ENCODE measurements at regions not wholly inside any gene's neighbourhood (a gene's known extent, or its start where the extent isn't known, plus 50 kb on each side); places are given as distances from the start of the nearest gene placed in this dataset.
A peak's percentile ranks its signal among the peaks of the same experiment; 100 is the strongest.

DNA sequence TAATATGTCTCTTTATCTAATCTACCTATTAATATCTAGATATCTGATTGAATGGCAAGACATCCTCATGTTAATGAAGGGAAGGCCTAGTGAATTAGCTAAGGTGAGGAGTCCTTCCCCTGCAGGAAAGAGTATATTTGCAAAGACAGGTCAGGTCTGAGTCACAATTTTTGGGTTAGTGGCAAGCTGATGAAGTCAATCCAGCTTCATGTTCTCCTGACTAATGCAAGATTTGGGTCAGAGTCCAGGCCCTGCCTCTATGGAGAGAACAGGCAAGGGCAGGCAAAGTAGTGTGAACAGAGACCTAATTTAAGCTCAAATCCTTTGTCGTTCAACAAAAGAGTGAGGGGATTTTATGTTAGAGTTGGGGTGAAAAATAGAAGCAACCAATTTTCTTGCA lies 496.7 kb downstream of the BMP2 start:
- no peak for DNase-seq

DNA sequence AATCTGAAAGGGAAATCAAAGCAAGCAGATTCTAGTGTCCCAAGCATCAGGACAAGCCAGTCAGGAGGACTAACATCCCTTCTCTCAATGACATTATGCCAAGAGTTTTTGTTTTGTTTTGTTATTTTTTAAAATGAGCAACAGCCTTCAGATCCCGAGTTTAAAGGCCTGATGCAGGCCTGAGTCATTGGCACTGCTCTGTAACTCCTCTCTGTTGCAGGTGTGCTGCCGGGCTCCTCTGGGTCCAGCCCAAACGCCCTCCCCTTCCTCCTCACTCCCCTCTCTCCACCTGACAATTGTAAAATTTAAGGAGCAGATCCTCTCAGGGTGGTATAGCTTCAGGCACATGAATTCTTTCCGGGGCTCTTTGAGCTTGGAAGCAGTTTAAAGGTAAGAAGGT lies 502.0 kb downstream of the BMP2 start:
- DNase-seq = no peak

DNA sequence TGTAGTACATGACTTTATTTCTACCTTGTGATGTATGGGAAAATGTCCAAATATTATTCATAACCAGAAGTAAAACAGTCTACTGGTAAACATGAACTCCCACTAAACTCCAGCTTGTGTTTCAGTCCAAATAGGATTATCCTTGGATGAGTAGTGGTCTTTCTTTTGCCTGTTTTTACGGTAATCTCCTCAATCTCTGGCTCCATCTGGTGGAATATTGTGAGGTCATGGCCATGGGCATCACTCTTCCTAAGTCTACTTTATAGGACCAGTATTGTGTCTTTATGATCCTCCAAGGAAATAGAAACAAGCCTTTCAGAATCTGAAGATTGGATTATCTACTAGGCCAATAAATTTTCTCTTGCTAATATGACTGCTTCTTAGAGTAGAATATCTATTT lies 505.0 kb downstream of the BMP2 start:
- DNase-seq = no peak

DNA sequence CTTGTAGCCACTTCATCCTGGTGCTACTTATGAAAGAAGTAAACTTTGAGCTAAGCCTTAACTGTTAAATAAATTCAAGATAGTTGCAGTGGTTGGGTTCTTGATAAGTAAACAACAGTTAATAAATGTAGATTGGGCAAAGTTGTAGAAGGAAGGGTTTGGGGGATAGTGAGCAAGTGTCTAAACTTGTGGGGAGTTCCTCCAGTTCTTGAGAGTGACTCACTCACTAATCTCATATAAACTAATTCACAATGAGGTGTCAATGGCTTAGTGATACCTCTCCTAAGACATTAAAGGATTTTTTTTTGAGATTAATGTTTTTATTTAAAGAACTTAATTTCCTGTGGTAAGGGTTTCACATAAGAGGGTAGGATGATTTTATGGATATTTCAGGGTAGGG lies 507.4 kb downstream of the BMP2 start:
- DNase-seq = no peak

DNA sequence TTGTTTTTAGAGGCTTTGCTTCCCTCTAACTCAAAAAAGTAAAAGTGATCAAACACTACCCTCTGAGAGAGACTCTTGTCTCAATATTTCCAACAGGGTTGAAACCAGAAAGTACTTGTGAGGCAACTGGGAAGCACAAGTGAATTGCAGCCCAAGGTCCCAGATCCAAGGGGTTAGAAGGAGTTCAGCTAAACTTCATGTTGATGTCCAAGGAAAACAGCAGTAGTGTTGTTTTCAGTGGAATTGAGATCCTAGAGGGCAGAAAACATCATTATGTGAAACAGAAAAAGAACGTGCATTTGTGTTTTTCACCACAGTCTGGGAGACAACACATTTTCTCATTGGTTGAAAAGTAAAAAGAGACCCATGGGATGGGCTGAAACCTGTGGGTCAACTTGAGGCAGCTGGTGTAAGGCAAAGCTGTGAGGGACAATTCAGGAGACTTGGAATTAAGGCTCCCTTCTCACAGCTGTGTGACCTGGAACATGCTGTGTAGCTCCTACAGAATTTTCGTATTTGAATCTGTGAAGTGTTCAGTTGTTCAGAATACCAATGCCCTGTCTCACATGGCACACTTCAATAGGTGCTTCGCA lies 508.3 kb downstream of the BMP2 start:
- no peak for DNase-seq

DNA sequence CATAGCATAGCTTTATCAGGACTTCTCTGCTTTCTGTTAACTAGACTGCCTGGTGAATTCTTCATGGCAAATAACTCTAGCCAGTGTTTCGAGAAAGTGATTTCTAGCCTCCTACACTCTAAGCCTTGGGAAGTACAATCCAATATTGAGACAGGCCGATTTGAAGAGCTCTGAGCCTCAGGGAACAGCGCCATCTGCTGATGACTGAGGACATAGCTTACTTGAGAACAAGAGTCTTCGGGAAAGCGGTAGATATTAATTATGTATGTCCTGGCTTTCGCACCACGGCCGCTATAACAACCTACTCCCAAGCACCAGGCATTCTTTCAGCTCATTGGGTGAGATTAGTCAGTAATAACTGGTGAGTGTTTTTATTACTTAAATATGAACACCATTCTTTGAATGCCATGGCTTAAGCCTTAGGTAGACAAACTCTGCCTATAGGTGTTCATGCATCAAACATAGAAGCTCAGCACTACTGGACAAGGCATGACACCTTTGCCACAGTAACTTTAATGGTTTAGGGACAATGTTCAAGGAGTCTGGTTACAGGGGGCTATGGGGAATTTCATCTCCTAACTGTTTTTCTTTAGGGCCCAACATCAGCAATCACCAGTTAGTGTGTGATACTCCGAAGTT lies 518.6 kb downstream of the BMP2 start:
- peak in 1 of 2 donors; percentile 12 for DNase-seq

DNA sequence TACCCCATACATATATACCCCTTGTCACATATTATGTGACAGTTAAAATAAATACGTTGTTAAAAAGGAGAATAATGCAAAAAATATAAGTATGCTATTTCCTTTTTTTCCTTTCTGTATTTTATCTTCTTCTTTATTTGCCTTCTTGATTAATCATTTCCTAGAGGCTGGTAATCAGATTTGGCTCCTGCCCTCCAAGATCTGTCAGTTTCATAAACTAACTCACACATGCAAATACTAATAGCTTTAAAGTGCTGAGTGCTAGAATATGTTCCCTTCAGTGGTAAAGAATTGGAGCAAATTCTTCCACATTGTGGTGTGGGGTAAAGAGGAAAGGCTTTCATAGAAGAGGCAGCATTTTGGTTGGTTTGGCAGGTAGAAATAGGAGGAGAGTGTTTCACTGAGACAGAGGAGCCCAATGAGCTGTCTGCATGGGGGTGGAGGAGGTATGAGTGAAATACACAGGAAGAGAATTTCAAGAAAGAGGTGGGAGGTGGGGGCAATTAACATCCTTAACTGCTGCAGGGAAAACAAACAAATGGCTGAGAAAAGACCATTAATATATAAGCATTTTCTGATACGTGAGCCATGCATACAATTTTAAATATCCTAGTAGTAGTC lies 523.9 kb downstream of the BMP2 start:
- DNase-seq = no peak

DNA sequence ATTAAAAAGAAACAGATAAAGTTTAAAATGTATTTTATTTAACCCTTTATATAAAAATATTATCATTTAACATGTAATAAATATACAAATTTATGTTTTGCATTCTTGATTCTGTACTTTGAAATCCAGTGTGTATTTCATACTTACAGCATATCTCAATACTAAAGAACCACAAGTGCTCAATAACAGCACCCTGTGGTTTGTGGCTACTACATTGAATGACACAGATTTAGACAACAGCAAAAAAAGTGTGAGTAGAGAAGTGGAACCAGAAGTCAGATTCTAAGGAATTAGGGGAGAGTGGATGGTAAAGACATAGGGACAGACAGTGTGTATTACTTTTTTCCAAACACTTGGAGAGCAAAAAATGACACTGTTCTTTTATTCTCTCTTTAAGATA lies 524.5 kb downstream of the BMP2 start:
- DNase-seq = no peak

DNA sequence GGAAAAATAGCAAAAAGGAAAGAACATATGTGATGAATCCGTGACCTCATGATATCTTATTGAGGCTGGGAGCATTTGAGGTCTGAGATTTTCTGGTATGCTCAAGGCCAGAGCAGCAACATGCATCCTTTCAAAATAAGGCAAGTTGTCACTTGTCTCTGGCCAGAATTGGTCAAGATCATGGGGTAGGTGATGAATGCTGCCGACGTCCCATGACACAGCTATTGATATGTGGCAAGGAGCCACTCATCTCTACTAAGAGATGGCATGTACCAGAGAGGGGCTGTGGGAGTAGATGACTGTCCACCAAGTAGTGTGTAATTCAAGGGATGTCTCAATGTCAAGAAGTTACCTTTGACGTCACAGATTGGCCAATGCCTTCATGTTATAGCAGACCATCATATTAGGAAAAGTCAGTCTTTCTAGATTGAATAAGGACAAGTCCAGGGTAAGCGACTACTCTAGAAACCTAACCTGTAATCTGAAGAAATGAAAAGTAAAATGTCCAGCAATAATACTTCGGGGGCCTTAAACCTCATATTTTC lies 527.4 kb downstream of the BMP2 start:
- no peak for DNase-seq

DNA sequence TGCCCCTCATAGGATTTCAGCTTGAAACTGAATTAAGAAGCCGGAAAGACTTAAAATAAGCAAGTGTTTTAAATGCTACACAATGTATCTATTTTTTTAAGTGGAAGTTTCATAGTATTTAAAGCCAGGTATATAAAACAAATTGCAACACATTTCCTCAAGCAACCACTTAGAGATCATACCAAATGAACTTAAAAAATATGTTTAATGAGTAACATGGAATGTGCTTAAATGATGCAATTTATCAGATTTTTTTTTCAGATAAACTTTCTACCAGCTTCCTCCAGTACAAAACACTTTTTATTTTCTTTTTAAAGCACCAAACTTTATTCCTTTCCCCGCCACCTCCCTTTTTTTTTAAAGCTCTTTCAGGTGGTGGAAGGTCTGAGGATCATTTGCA lies 534.3 kb downstream of the BMP2 start:
- DNase-seq = no peak

DNA sequence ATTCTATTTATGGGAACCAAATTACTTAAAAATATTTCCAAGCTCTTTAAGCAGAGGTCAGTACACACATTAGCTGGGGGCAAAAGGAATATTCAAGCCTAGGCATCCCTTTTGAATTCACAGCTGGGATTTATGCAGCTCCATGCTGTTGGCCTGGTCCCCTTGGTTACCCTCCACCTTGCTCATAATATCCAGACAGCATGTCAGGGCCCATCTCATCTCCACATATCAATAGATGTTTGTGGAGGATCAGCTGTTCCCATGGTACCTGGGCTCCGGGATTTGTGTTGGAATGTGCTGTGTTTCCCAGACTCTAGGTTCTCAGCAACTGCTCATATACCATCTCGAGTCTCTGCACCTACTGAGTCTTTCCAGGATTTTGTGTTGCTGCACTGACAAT lies 534.8 kb downstream of the BMP2 start:
- no peak for DNase-seq

DNA sequence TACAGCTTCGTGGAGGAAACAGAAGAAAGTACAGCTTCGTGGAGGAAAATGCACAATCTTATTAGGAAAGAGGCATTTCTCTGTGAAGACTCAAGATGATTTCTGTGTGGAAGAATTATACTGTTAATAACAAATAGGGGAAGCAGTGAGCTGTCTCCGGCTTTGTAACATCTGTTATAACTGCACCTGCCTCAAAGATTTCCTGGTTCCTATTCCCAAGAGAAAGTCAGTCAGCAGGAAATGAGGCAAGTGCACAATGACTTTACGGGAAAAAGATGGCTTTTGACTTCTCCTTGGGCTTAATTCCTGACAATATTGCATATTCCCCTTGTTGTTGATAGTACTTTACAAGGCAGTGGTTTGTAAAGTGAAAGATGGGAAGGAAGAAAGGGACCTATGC lies 538.5 kb downstream of the BMP2 start:
- DNase-seq = no peak

DNA sequence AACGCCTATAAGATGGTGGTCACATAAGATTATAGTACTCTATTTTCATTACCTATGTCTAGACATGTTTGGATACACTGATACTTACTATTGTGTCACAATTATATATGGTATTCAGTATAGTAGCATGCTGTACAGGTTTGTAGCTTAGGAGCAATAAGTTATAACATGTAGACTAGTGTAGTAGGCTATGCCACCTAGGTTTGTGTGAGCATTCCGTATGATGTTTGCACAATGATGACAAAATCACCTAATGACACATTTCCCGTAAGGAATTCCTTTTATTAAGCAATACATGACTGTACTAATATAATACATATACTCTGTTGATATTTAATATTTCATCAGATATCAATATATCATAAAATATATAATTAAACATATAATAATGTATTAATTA lies 540.7 kb downstream of the BMP2 start:
- no peak for DNase-seq

DNA sequence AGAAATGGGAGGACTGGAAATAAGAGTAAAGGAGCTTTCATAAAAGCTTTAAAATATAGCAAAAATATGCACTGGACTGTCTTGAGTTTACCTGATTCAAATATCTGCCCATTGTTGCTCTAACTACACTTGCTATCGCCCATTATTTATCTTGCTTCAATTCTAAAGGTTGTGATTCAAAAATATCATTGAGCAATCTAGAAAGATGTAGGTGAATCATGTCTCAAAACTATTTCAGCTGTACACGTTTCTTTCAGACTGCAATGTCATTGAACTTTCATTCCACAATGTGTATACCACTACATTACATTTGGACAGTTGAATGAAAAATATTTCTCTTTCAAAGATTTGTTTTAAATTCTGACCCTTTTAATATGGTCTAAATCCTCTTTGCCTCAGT lies 545.6 kb downstream of the BMP2 start:
- DNase-seq = no peak

DNA sequence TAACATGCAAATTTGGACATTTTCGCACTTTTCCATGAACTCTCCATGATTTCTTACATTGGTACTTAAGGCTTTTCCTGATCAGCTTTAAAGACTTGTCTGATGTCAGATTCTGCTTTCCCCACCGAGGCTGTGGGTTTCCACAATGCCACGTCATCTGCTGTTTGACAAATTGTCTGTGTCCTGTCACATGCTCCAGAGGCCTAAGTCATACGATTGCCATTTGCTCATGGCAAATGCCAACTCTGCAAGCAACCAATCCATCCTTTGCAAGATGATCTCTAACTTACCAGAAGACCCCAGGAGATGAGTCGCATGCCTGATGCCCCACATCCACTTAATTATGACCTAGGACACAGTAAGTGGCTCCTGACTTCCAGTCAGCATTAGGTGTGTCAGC lies 556.5 kb downstream of the BMP2 start:
- DNase-seq = no peak

DNA sequence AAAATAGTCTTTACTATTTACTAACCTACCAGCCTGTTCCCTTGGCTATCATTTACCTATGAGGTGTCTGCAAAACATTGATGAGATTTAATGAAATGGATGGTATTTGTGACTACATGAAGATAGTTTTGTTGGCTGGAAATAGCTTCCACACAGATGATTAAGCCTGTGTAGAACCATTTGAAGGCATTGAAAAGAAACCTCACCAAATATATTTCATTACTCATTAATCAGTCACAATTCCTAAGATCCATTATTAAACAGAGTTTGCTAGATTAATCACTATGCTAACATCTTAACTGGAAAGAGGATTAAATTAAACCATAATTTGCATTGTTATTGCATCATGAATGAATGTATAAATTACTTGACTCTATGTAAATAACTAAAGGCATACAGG lies 560.3 kb downstream of the BMP2 start:
- DNase-seq = no peak

DNA sequence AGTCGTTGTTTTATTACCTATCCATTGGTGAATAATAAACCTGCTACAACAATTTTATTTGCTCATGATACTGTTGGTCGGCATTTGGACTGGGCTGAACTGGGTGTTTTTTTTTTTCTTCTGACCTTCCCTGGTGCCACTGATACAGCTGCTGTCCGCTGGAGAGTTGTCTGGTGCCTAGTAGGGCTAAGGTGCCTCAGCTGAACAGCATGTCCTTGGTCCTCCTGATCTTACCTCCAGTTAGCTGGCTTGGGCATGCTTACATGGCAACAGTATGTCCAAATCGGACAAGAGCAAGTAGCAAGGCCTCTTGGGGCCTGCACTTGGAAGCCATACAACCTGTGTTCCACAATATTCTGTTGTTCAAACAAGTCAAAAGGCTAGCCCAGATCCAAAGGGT lies 563.4 kb downstream of the BMP2 start:
- DNase-seq = no peak

DNA sequence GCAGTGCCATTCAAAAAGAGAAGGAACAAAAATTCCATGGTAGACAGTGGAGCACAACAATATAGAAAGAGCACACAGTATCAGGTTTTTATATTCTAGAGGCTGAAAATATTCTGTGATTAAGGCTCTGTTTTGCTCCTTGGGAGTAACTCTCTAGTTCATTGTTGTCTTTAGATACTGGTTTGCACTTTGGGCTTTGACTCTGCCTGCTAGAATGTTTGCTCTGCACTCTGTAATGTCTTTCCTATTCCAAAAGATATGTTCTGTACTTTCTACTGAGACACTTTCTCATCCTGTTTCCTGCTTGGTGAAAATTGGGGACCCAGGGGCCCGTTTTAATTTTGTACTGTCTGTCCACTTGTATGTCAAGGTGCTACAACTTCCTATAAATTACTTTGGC lies 564.7 kb downstream of the BMP2 start:
- no peak for DNase-seq

DNA sequence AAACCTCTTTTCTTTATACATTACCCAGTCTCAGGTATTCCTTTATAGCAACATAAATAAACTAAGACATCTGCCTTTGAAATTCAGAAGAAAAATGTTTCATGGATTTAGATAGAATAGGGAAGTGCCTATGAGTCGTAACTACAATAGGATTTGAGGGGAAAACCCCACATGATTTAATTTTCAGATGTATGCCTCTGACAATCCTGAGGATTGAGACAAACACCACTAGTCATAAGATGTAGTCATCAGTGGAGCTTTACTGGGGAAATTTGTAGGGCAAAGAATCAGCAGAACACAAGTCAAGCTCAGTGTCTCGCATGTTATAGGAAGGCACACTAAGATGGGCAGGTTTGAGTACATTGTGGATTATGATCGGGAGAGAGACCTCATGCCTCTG lies 566.4 kb downstream of the BMP2 start:
- DNase-seq = no peak

DNA sequence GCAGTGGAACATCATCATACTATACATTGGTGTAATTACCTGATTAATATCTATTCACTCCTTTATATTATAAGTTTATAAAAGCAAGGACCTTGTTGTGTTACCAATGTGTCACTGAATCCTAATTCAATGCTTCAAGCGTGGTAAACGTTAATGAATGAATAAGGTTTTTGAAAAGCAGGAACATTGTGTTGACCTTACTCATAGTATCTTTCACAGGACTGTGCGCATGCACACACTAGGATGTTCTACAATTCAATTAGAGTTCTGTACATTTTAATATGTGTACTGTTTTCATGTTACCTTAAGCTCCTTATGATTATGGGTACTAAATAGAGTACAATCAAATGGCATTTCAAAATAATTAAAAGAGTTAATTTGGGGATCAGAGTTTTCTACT lies 578.5 kb downstream of the BMP2 start:
- no peak for DNase-seq

DNA sequence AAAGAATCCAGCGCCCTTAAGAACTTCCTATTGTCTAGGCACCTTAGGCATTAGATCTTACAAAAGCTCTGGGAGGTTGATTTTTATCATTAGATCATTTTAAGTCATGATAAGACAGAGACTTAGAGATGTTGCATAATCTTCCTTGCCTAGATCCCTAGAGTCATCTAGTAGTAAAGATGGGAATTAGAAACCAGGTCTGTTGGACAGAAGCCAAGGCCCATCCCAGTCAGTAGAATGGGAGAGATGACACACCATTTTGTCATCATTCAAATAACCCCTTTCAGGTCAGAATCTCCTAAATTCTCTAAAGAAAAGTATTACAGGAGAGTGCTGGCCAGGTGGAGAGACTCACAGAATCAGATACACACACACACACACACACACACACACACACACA lies 579.1 kb downstream of the BMP2 start:
- DNase-seq = no peak

DNA sequence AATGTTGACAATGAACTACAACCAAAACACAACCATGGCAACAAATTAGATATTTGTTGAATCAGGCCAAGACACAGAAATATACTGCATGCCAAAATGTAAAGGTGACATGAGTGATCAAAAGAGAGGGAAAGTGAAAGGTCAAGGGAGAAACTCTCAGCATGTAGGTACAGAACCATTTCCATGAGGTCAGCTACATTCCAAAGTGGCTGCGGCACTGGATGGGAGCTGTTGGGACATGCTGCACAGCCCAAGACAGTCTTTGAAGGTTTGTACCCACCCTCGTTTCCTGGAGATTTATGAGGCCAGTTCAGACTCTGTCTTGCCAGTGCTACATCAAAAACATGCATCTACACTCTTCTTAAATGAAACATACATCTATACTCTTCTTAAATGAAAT lies 579.9 kb downstream of the BMP2 start:
- no peak for DNase-seq

DNA sequence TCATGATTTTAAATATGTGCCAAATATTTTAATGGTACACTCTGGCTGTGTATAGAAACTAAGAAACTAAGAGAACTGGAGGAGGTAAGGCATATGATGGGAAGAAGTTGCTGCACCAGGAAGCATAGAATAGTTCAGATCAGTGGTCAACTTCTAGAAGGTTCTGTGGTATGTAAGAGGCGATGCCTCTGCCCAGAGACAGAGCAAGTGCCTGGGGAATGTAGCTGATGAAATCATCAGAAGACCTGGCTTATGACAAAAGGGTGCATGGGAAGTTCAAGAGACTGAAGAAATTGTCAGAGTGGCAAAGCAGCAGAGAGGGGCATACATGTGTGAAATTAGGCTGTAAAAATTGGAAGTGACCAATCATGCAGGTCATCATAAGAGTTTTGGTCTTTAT lies 580.8 kb downstream of the BMP2 start:
- DNase-seq = no peak

DNA sequence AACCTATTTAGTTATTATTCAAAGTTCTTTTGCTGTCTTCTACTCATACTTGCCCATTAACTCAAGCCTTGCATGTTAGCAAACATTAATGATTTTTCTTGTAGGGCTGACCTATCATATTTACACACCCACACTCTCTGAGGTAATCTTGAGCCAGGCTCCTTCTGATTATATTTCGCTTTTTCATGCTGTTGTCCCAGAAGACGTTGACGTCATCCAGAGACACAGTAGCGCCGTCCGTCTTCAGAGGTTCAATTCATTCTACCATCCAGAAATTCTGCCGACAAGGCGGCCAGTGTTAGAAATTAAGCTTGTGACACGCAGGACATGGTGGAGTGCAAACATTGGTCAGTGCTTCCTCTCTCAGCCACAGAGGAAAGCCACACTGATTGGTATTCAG lies 584.7 kb downstream of the BMP2 start:
- DNase-seq = no peak

DNA sequence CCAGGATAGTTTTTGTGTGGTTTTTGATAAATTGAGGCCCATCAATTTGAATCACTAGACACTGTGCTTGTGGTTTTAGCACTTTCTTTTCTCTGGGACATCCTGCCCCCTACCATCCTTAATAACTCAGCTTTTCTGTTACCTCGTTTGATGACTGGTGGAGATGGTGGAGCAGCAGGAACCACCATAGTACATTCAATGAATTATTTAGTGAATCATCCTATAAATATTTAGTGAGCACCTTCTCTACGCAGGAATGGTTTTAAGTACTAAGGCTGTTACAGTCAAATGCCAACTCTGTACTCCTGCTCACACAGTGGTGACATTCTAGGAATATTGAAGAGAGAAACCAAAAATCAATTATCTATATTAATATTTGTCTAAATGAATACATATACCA lies 585.2 kb downstream of the HAO1 start:
- DNase-seq = no peak

Measured in CD4-positive, alpha-beta T cell treated with Interleukin-4 for 1 hour (primary cell).